Endothelial cell of umbilical vein (primary cell): ENCODE measurements at regions not wholly inside any gene's neighbourhood (a gene's known extent, or its start where the extent isn't known, plus 50 kb on each side); places are given as distances from the start of the nearest gene placed in this dataset.

ENCODE experiments used
- BruUV-seq: library from RNA; stranded (reverse); fragments of 400-500 nt; replicated peaks from 2 replicates; lab custom pipeline; 2021; lab: Mats Ljungman, UMichigan
- CTCF ChIA-PET: fragments of 300-600, 350-600 bp; sonication (Branson Sonifier 250); formaldehyde crosslinking; loops from one replicate; lab custom pipeline; 2021; ENCODE audit warnings: antibody characterized with exemption, inconsistent platforms; lab: Charles Lee
- POLR2A ChIA-PET: fragments of 300-600, 350-600 bp; sonication (Branson Sonifier 250); formaldehyde crosslinking; loops from one replicate; lab custom pipeline; 2021; ENCODE audit warnings: antibody characterized with exemption, inconsistent platforms; lab: Charles Lee
- DNase-seq: peaks from one replicate; pipeline ENCODE4 v3.0.0-alpha.2; 2011; ENCODE audit warnings: low read depth, low spot score
- FAIRE-seq: peaks from 2 replicates; lab custom pipeline; 2011; peaks lifted over from hg19 to GRCh38; lab: Jason Lieb, UNC
- H2AFZ ChIP-seq: 2 replicates; pipeline ENCODE4 v1.6.0; 2012; ENCODE audit warnings: low read depth, low read length, control low read depth, inconsistent platforms
- H3K27ac ChIP-seq: 2 replicates; pipeline ENCODE4 v1.5.1; 2011; ENCODE audit warnings: low read depth, mild to moderate bottlenecking, control low read depth, low read length, moderate library complexity; ENCODE audit not compliant: insufficient read depth
- H3K27me3 ChIP-seq, 2 experiments: 2 replicates each; pipeline versions ENCODE4 v1.6.0 to v1.6.1; 2011; ENCODE audit warnings: low read length in 2 of 2, mixed read lengths in 1 of 2; ENCODE audit not compliant: control insufficient read depth in 2 of 2, insufficient read depth in 2 of 2
- H3K36me3 ChIP-seq, 2 experiments: 2 replicates in 1 of 2; 3 replicates in 1 of 2; pipeline ENCODE4 v1.5.1; 2011; ENCODE audit warnings: low read length in 2 of 2, mild to moderate bottlenecking in 1 of 2, moderate library complexity in 1 of 2; ENCODE audit not compliant: control insufficient read depth in 2 of 2, insufficient read depth in 2 of 2; ENCODE audit errors: extremely low read depth in 1 of 2
- H3K4me1 ChIP-seq: 3 replicates; pipeline ENCODE4 v1.5.1; 2011; ENCODE audit warnings: mild to moderate bottlenecking, low read length; ENCODE audit not compliant: control insufficient read depth, insufficient read depth; ENCODE audit errors: extremely low read depth
- H3K4me2 ChIP-seq: 2 replicates; pipeline ENCODE4 v1.6.1; 2011; ENCODE audit warnings: low read length, control low read depth, mixed read lengths; ENCODE audit not compliant: insufficient read depth
- H3K4me3 ChIP-seq, 3 experiments: fragments of 200-600 bp in 1 of 3; sonication (generic), shearing (Covaris generic) in 1 of 3; replicated peaks in 1 of 3; 2 replicates each; pipeline ENCODE4 v1.5.1; 2011 to 2016; ENCODE audit warnings: control low read depth in 3 of 3, low read length in 3 of 3, mild to moderate bottlenecking in 2 of 3, inconsistent platforms in 1 of 3, low read depth in 1 of 3, moderate library complexity in 1 of 3; ENCODE audit not compliant: insufficient read depth in 1 of 3
- H3K79me2 ChIP-seq: 2 replicates; pipeline ENCODE4 v1.6.0; 2012; ENCODE audit warnings: low read length, inconsistent platforms; ENCODE audit not compliant: control insufficient read depth, insufficient read depth
- H3K9ac ChIP-seq: replicated peaks from 2 replicates; pipeline ENCODE3; 2011; ENCODE audit warnings: low read length, control low read depth; ENCODE audit not compliant: insufficient read depth; ENCODE audit errors: extremely low read depth
- H3K9me1 ChIP-seq: replicated peaks from 3 replicates; pipeline ENCODE4 v1.6.0; 2011; ENCODE audit warnings: mild to moderate bottlenecking, low read length; ENCODE audit not compliant: control insufficient read depth, insufficient read depth; ENCODE audit errors: extremely low read depth
- H3K9me3 ChIP-seq: replicated peaks from 2 replicates; pipeline ENCODE4 v1.5.1; 2012; ENCODE audit warnings: low read length, inconsistent platforms; ENCODE audit not compliant: control insufficient read depth, insufficient read depth
- H4K20me1 ChIP-seq: replicated peaks from 2 replicates; pipeline ENCODE3; 2011; ENCODE audit warnings: mild to moderate bottlenecking, low read length; ENCODE audit not compliant: control insufficient read depth, insufficient read depth; ENCODE audit errors: extremely low read depth
- EZH2 ChIP-seq: IDR thresholded peaks from 2 replicates; pipeline ENCODE4 v1.6.1; 2012; ENCODE audit warnings: borderline replicate concordance, low read depth, mild to moderate bottlenecking, moderate library complexity, low read length, inconsistent platforms; ENCODE audit not compliant: severe bottlenecking
- FOS ChIP-seq: IDR thresholded peaks from 2 replicates; pipeline ENCODE4 v1.6.1; 2011; ENCODE audit warnings: mild to moderate bottlenecking, low read length, moderate library complexity, borderline replicate concordance; ENCODE audit not compliant: insufficient read depth
- GATA2 ChIP-seq: IDR thresholded peaks from 2 replicates; pipeline ENCODE4 v1.7.0; 2011; ENCODE audit warnings: low read depth, mild to moderate bottlenecking, moderate library complexity, mixed read lengths, low read length; ENCODE audit not compliant: insufficient read length, insufficient read depth
- JUN ChIP-seq: IDR thresholded peaks from 2 replicates; pipeline ENCODE4 v1.6.1; 2011; ENCODE audit warnings: borderline replicate concordance, low read depth; ENCODE audit not compliant: insufficient read length, insufficient read depth
- MYC ChIP-seq: IDR thresholded peaks from one replicate; pipeline ENCODE4 v1.6.1; 2011; ENCODE audit warnings: mild to moderate bottlenecking, low read depth, low read length
- POLR2A ChIP-seq: IDR thresholded peaks from 2 replicates; pipeline ENCODE4 v1.6.1; 2012; ENCODE audit warnings: low read depth, mild to moderate bottlenecking, control low read depth, low read length
- POLR2AphosphoS5 ChIP-seq: IDR thresholded peaks from 2 replicates; pipeline ENCODE4 v1.6.1; 2012; ENCODE audit warnings: low read depth, mild to moderate bottlenecking, control low read depth, low read length, moderate library complexity; ENCODE audit not compliant: insufficient read depth
- dilution Hi-C: fragments of 300-500 bp; cut with MboI; formaldehyde crosslinking; loops from one replicate; pipeline ENCODE4 v1.15.0; 2019; ENCODE audit warnings: low sequenced_read_pairs; ENCODE audit not compliant: extremely low pct_ligation_motif_present
- intact Hi-C: fragments of 100-400 bp; cut with micrococcal nuclease; formaldehyde crosslinking; loops from one replicate; pipeline ENCODE4 v1.10.0; 2022
- TF ChIP-seq, protein P1 (sequence below), 2 donors: IDR thresholded peaks; 1 replicate in 1 of 2; 2 replicates in 1 of 2; pipeline ENCODE4 v1.5.1; 2011; ENCODE audit warnings: low read length in 2 of 2, mild to moderate bottlenecking in 2 of 2, moderate library complexity in 2 of 2, control low read depth in 1 of 2, inconsistent platforms in 1 of 2, low read depth in 1 of 2; ENCODE audit not compliant: insufficient read depth in 1 of 2; ENCODE audit errors: extremely low read depth in 1 of 2
- TF ChIP-seq, protein P2 (sequence below): IDR thresholded peaks from 2 replicates; pipeline ENCODE4 v1.6.1; 2011; ENCODE audit not compliant: insufficient read depth, insufficient read length

DNA sequence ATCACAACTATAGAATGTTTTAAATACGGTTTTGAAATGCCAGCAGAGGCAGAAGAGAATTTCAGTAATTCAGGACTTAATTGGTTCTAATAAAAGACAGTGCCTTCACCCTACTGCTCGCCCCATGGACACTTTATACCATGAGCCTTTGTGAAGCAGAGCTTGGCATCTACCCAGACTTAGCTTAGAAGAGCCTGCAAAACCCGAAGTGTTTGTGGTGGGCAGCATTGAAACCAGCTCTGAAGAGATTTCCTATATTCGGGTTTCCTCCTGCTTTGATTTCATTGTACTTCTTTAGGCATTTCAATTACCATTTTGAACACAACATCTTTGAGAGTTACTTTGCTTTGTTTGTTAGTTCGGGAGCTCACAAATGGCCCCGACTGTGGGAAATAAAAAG lies 185.1 kb upstream of the MTNR1B start:
- H2AFZ ChIP-seq: no peak overlapping the region

More for the DNA sequence above, 185.1 kb upstream of the MTNR1B start:
- TF ChIP-seq MYC (no peak), EZH2 (no peak), FOS (no peak), GATA2 (no peak), JUN (no peak), POLR2AphosphoS5 (no peak), POLR2A (no peak)
- TF ChIP-seq, protein P1, sequence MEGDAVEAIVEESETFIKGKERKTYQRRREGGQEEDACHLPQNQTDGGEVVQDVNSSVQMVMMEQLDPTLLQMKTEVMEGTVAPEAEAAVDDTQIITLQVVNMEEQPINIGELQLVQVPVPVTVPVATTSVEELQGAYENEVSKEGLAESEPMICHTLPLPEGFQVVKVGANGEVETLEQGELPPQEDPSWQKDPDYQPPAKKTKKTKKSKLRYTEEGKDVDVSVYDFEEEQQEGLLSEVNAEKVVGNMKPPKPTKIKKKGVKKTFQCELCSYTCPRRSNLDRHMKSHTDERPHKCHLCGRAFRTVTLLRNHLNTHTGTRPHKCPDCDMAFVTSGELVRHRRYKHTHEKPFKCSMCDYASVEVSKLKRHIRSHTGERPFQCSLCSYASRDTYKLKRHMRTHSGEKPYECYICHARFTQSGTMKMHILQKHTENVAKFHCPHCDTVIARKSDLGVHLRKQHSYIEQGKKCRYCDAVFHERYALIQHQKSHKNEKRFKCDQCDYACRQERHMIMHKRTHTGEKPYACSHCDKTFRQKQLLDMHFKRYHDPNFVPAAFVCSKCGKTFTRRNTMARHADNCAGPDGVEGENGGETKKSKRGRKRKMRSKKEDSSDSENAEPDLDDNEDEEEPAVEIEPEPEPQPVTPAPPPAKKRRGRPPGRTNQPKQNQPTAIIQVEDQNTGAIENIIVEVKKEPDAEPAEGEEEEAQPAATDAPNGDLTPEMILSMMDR (IDR thresholded peaks at IDR 0.05; ENCODE audit: extremely low read depth in 1 of 2, insufficient read depth in 1 of 2, low read depth in 1 of 2, low read length in 2 of 2): no peak
- TF ChIP-seq, protein P2, sequence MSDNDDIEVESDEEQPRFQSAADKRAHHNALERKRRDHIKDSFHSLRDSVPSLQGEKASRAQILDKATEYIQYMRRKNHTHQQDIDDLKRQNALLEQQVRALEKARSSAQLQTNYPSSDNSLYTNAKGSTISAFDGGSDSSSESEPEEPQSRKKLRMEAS: no peak
- Histone ChIP-seq H3K79me2 (no peaks in the 10 kb centered on the region), H3K27ac (no peak overlapping the region), H3K9me3 (peaks cover 2% of the 10 kb centered on the region), H3K4me3 (no peak overlapping the region), H3K9ac (no peak overlapping the region), H3K36me3 (no peaks in the 10 kb centered on the region), H4K20me1 (no peaks in the 10 kb centered on the region), H3K27me3 (no peaks in the 10 kb centered on the region), H3K9me1 (no peaks in the 10 kb centered on the region), H3K4me2 (no peak overlapping the region), H3K4me1 (no peaks in the 10 kb centered on the region)
- CTCF ChIA-PET: no interaction called here
- no TSS peak for BruUV-seq
- dilution Hi-C loops (no loop called here), intact Hi-C loops (no loop called here)
- POLR2A ChIA-PET: no interaction called here
- no peak for DNase-seq
- no peak for FAIRE-seq
